VCaP (cell line): ENCODE measurements at regions not wholly inside any gene's neighbourhood (a gene's known extent, or its start where the extent isn't known, plus 50 kb on each side); places are given as distances from the start of the nearest gene placed in this dataset.

Experiments
- H3K27ac ChIP-seq: fragments of 450-650 bp; 2 replicates; pipeline ENCODE4 v1.5.1; 2017
- CTCF ChIP-seq: fragments of 450-650 bp; conservative IDR thresholded peaks from 2 replicates; pipeline ENCODE4 v1.5.1; 2017; ENCODE audit warnings: mild to moderate bottlenecking, moderate library complexity

GRCh38 chr12:28879379-28879778, 269.7 kb upstream of the FAR2 start:
- no peak for TF ChIP-seq CTCF

GRCh38 chr12:28882444-28882843, 266.6 kb upstream of the FAR2 start:
- no peak overlapping the region for H3K27ac ChIP-seq
- no peak for TF ChIP-seq CTCF

More at GRCh38 chr12:28879379-28879778, 269.7 kb upstream of the FAR2 start:
- H3K27ac ChIP-seq: no peak overlapping the region

- no peak for TF ChIP-seq CTCF
- no peak overlapping the region for H3K27ac ChIP-seq
Observed at GRCh38 chr12:28883406-28883997, 265.6 kb upstream of the FAR2 start.

- no peak for TF ChIP-seq CTCF
- H3K27ac ChIP-seq: no peak overlapping the region
Observed at GRCh38 chr12:28884904-28885679, 264.0 kb upstream of the FAR2 start.

- H3K27ac ChIP-seq: no peak overlapping the region
- TF ChIP-seq CTCF: no peak
Observed at GRCh38 chr12:28885928-28886327, 263.1 kb upstream of the FAR2 start.

- H3K27ac ChIP-seq: no peak overlapping the region
- TF ChIP-seq CTCF: no peak
Observed at GRCh38 chr12:28887461-28887990, 261.6 kb upstream of the FAR2 start.

- no peak for TF ChIP-seq CTCF
- no peak overlapping the region for H3K27ac ChIP-seq
Observed at GRCh38 chr12:28890664-28891063, 258.4 kb upstream of the FAR2 start.
